ENCODE measurements at regions not wholly inside any gene's neighbourhood (a gene's known extent, or its start where the extent isn't known, plus 50 kb on each side); places are given as distances from the start of the nearest gene placed in this dataset.

GRCh38 chr20:56815796-56816195 lies 186.7 kb downstream of the TFAP2C start:
- CTCF ChIA-PET: interaction anchor here (1.1 kb wide), 1 partner anchor 186 kb away, joined by 4 read pairs; no protein-coding TSS in a partner anchor
- Histone ChIP-seq H3K27me3 (ENCODE audit: control insufficient read depth, insufficient read depth, low read length) (peaks cover 2% of the 10 kb centered on the region; the same call in 1 of the 2 replicates), H3K36me3 (ENCODE audit: control insufficient read depth, insufficient read depth, low read length) (no peaks in the 10 kb centered on the region), H3K4me3 (ENCODE audit: low read depth, low read length) (no peak overlapping the region)
- TF ChIP-seq CTCF (IDR thresholded peaks at IDR 0.05; ENCODE audit: insufficient read depth, low read depth, low read length): no peak
- no peak for DNase-seq (ENCODE audit: low read depth)
- POLR2A ChIA-PET: no interaction called here

GRCh38 chr20:56816349-56816748 lies 187.2 kb downstream of the TFAP2C start:
- CTCF ChIA-PET: interaction anchor here (1.1 kb wide), 1 partner anchor 186 kb away, joined by 4 read pairs; no protein-coding TSS in a partner anchor
- H3K36me3 ChIP-seq (ENCODE audit: control insufficient read depth, insufficient read depth, low read length): no peaks in the 10 kb centered on the region
- no peak for DNase-seq (ENCODE audit: low read depth)
- H3K4me3 ChIP-seq (ENCODE audit: low read depth, low read length): no peak overlapping the region
- POLR2A ChIA-PET: no interaction called here
- H3K27me3 ChIP-seq (ENCODE audit: control insufficient read depth, insufficient read depth, low read length): peaks cover 2% of the 10 kb centered on the region; the same call in 1 of the 2 replicates
- no peak for TF ChIP-seq CTCF (IDR thresholded peaks at IDR 0.05; ENCODE audit: insufficient read depth, low read depth, low read length)

- TF ChIP-seq CTCF (IDR thresholded peaks at IDR 0.05; ENCODE audit: insufficient read depth, low read depth, low read length): peak; percentile 7; the same call in 1 of the 2 replicates
- no peak for DNase-seq (ENCODE audit: low read depth)
- no peaks in the 10 kb centered on the region for H3K36me3 ChIP-seq (ENCODE audit: control insufficient read depth, insufficient read depth, low read length)
- ChIA-PET POLR2A (no interaction called here), CTCF (no interaction called here)
- no peaks in the 10 kb centered on the region for H3K27me3 ChIP-seq (ENCODE audit: control insufficient read depth, insufficient read depth, low read length)
- no peak overlapping the region for H3K4me3 ChIP-seq (ENCODE audit: low read depth, low read length)
Measured at GRCh38 chr20:56817780-56818675, 188.9 kb downstream of the TFAP2C start.

GRCh38 chr20:56820984-56821383 lies 191.9 kb downstream of the TFAP2C start:
- CTCF ChIA-PET: no interaction called here
- H3K4me3 ChIP-seq (ENCODE audit: low read depth, low read length): no peak overlapping the region
- no peaks in the 10 kb centered on the region for H3K27me3 ChIP-seq (ENCODE audit: control insufficient read depth, insufficient read depth, low read length)
- TF ChIP-seq CTCF (IDR thresholded peaks at IDR 0.05; ENCODE audit: insufficient read depth, low read depth, low read length): no peak
- DNase-seq (ENCODE audit: low read depth): no peak
- POLR2A ChIA-PET: no interaction called here
- H3K36me3 ChIP-seq (ENCODE audit: control insufficient read depth, insufficient read depth, low read length): no peaks in the 10 kb centered on the region

GRCh38 chr20:56826306-56826704 lies 197.2 kb downstream of the TFAP2C start:
- CTCF ChIA-PET: interaction anchor here (0.9 to 1.5 kb wide), 5 partner anchors 9 to 197 kb away, joined by 3 to 5 read pairs (median 3); no protein-coding TSS in a partner anchor
- Histone ChIP-seq H3K36me3 (ENCODE audit: control insufficient read depth, insufficient read depth, low read length) (no peaks in the 10 kb centered on the region), H3K27me3 (ENCODE audit: control insufficient read depth, insufficient read depth, low read length) (no peaks in the 10 kb centered on the region), H3K4me3 (ENCODE audit: low read depth, low read length) (peak overlapping the region; percentile 24)
- no peak for TF ChIP-seq CTCF (IDR thresholded peaks at IDR 0.05; ENCODE audit: insufficient read depth, low read depth, low read length)
- no peak for DNase-seq (ENCODE audit: low read depth)
- POLR2A ChIA-PET: no interaction called here
